ENCODE measurements at regions not wholly inside any gene's neighbourhood (a gene's known extent, or its start where the extent isn't known, plus 50 kb on each side); places are given as distances from the start of the nearest gene placed in this dataset.

DNA sequence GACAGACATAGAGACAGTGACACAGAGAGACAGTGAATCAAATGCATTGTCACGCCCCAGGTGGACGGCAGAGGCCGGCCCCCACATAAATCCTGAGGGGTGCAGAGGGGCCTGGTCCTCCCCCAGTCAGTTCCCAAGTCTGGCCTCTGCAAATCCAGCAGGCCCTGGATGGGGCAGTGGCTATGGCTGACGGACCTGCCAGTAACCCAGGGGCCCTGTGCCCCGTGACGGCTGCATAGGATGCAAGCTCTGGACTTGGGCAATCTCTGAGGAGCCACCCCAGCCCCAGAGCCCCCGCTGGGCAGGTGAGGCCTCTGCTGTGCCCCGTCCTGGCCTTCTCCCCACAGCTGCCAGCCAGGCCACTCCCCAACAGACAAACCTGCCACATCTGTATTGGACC lies 204.5 kb downstream of the BRD1 start:
- DNase-seq (ENCODE audit: low read depth): no peak

DNA sequence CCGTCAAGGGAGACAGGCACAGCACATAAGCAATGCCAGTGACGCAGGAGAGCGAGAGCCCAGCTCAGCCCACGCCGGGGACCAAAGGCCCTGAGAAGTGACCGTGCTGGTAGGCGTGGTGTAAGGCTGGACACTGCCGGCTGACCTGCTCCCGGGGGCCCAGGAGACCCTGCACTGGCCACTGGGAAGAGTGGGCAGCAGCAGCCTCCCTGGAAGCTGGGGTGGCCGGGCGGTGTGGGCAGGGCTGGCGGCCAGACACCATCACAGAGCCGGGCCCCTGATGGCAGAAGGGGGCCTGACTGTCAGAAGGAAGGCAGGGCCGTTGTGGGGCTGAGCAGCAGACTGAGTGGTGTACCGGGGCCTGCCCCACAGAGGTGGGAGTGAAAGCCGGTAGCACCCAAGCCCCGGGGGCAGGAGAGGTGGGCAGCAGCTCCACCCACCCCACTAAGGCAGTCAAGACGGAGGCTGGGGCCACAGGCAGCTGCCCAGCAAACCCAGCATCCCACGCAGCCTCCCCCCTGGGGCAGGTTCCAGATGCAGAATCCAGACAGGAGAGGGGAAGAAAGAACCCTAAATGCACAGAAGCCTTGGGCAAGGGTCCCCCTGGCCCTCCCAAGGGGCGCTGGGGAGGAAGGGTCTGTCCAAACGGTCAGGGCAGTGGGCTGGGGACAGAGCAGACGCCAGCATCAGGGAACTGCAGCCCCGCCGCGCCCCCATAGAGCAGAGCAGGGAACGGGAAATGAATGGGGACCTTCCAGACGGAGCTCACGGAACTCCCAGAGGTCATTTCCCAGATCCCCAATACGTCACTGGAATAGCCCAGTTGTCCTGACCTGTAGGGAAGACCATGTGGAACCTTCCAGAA lies 205.2 kb downstream of the BRD1 start:
- no peak for DNase-seq (ENCODE audit: low read depth)

GRCh38 chr22:49621601-49622210 lies 206.0 kb downstream of the BRD1 start:
- no peak for DNase-seq (ENCODE audit: low read depth)

GRCh38 chr22:49620666-49621065 lies 207.0 kb downstream of the BRD1 start:
- no peak for DNase-seq (ENCODE audit: low read depth)

GRCh38 chr22:49620003-49620556 lies 207.6 kb downstream of the BRD1 start:
- DNase-seq (ENCODE audit: low read depth): no peak

DNA sequence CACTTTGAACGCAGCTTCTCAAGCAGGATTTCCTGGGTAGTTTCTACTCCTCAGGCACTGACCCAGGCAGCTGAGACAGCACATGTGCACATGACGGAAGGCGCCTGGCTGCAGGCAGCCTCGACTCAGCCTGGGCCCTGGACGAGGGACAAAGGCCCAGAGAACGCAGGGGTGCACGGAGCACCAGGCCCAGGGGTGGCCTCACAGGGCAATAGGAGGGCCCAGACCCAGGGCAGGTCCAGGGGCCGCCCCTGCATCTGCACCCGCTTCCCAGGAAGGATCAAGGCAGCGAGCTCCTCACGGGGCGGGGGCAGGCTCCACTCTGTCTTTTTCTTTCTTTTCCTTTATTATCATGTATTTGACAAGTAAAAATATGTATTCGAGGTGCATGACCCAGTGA lies 208.4 kb downstream of the BRD1 start:
- DNase-seq (ENCODE audit: low read depth): no peak

DNA sequence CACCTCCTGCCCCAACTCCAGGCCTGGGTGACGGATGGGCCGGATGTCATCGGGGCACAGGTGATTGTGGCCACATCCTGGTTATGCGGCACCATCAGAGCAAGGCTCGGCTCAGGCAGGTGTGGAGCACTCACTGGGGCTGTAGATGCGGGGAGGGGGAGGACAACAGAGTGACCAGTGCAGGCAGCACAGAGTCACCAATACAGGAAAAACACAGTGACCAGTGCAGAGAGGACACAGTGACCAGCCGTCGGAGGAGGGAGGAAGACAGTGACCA lies 209.1 kb downstream of the BRD1 start:
- no peak for DNase-seq (ENCODE audit: low read depth)

DNA sequence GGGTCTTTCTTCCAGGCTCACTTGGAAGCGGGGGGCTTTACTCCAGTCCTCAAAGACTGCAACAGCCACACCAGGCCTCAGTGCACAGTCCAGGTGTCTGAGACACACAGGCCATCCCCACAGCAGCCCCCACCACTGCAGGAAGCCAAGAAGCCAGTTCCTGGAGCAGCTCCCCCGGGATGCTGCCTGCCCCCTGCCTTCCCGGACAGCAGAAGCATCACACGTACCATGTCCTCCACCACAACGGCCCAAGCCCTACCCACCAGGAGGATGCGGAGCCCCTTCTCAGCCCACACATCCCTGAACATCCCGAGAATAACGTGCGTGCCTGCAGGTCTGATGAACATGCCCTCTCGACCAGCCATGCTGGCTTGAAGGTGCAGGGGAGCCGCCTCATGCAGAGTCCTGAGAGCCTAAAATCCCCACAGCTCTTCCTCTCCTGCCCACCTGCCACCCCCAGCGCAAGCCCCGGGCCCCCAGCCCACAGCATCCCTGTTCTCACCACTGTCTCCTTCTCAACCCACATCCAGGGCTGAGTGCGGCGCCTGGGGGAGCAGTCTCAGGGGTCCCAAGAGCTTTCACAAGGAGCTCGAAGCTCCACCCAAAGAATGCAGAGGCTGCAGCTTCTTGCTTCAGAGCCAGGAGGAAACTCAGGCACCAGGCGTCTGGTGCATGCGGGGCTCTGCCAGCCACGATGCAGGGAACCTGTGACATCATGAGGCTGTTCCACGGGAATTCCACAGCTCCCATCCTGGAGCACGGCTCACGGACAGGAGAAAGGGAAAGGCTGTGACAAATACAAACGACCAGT lies 209.6 kb downstream of the BRD1 start:
- DNase-seq (ENCODE audit: low read depth): no peak

DNA sequence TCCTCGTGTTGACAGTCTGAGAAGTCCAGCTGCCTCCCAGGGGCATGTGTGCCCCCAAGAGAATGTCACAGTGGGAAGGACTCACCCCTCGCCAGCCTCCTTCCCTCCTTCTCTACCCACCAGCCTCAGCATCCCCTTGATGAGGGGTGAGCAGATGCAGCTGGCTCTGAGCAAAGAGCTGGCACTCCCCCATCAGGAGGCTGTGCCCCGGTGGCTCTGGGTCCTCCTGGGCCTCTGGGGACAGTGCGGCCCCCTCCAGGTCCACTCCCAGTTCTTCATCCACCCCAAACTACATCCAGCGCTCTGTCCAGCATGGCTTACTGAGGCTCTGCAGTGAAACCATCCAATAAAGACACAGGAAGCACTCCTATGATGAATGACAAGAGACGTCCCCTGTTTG lies 210.4 kb downstream of the BRD1 start:
- DNase-seq (ENCODE audit: low read depth): no peak

DNA sequence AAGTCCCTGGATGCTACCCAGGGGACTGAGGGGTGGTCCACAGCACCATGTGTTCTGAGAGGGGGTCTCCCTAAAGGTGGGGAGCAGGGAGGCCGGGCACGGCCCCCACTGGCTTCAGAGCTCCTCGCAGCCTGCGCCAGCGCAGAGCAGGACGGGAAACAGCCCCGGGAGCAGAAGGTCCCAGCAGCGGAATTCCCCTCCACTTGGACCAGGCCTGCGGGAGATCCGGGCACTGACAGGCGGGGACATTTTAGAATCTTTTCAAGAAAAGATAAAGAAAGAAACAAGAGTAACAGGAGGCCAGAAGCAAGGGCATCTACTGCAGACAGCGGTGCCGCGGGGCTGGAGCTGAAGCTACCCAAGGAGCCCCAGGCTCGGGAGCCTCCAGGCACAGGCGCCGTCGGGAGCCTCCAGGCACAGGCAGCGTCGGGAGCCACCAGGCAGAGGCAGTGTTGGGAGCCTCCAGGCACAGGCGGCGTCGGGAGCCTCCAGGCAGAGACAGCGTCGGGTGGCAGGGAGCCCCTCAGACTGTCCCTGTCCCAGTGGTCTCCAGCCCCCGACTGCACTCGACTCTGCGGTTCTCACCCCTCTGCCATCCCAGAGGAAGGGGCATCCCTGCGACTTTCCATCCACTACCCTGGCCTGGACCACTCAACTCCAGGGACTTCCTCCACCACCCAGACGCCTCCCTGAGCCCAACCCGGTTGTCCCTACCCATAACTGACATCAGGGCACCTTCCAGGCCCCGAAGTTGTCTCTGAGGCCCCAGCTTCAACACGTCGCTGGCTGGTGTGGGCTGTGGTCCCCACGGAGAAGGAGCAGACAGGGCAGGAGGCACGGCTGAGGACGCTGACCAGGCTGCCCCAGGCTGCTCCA lies 211.1 kb downstream of the BRD1 start:
- no peak for DNase-seq (ENCODE audit: low read depth)

- DNase-seq (ENCODE audit: low read depth): no peak
Observed at GRCh38 chr22:49614966-49615965, 212.4 kb downstream of the BRD1 start.

GRCh38 chr22:49613511-49614270 lies 214.0 kb downstream of the BRD1 start:
- no peak for DNase-seq (ENCODE audit: low read depth)

GRCh38 chr22:49613108-49613507 lies 214.6 kb downstream of the BRD1 start:
- no peak for DNase-seq (ENCODE audit: low read depth)

GRCh38 chr22:49609207-49609876 lies 218.3 kb downstream of the BRD1 start:
- DNase-seq (ENCODE audit: low read depth): no peak

DNA sequence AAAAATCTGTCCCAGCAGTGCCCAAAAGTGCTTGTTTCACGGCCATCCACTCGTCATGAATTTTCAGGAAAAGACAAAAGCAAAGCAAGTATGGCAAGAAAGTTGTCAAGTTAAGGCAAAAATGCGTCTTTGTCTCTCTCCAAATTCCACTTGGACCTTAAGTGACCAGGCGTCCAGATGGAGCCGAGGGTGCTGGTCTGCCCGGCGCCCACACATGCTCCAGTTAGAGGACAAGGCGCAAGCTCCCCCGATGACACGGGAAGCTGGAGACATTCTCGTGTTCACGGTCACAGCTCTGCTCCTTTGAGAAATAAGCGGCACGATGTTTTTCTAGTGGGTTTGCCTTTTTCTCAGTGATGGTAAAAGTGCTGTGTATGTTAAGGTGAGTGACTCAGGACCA lies 219.0 kb downstream of the BRD1 start:
- DNase-seq (ENCODE audit: low read depth): no peak

GRCh38 chr22:49608228-49608627 lies 219.4 kb downstream of the BRD1 start:
- no peak for DNase-seq (ENCODE audit: low read depth)

DNA sequence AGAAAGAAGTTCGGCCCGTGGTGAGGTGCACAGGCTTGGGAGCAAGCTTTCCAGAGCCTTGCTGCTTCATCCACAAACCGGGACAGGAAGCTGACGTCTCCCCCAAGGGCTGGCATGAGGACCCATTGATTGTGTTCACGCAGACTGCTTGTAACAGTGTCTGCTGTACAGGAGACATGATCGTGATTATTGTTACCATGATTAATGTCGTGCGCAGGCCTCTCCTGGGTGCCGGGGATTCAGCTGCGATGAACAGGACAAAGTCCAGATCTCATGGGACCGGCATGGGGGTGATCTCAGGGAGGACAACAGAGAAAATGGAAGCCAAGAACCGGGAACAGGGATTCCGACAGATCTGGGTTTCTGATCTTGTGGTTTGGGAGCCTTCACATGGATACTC lies 219.9 kb downstream of the BRD1 start:
- DNase-seq (ENCODE audit: low read depth): no peak

GRCh38 chr22:49606562-49607290 lies 220.9 kb downstream of the BRD1 start:
- DNase-seq (ENCODE audit: low read depth): no peak
